ENCODE measurements at regions not wholly inside any gene's neighbourhood (a gene's known extent, or its start where the extent isn't known, plus 50 kb on each side); places are given as distances from the start of the nearest gene placed in this dataset.

DNA sequence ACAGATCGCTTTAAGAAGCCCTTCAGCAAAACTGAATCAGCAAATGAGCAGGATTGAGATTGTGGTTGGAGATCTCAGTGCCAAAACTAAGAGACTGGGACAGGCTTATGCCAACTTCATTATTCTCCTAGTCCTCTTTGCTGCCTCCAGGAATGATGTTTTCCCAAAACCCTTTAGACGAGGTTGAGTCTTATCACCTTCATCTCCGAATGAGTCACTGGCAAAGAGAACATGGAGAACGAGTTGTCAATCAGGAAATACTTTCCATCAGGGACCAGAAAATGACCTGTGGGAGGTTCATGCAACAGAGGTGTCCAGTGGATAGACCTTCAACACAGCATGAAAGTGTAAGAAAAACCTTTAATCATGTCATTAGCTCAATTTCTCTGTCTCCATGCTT is 461.5 kb downstream of the RMST start:
- TF ChIP-seq, protein P1, sequence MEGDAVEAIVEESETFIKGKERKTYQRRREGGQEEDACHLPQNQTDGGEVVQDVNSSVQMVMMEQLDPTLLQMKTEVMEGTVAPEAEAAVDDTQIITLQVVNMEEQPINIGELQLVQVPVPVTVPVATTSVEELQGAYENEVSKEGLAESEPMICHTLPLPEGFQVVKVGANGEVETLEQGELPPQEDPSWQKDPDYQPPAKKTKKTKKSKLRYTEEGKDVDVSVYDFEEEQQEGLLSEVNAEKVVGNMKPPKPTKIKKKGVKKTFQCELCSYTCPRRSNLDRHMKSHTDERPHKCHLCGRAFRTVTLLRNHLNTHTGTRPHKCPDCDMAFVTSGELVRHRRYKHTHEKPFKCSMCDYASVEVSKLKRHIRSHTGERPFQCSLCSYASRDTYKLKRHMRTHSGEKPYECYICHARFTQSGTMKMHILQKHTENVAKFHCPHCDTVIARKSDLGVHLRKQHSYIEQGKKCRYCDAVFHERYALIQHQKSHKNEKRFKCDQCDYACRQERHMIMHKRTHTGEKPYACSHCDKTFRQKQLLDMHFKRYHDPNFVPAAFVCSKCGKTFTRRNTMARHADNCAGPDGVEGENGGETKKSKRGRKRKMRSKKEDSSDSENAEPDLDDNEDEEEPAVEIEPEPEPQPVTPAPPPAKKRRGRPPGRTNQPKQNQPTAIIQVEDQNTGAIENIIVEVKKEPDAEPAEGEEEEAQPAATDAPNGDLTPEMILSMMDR (IDR thresholded peaks at IDR 0.05 in 4 of 5, conservative IDR thresholded peaks at IDR 0.05 in 1 of 5), result no peak
- no peak for TF ChIP-seq POLR2A (IDR thresholded peaks at IDR 0.05)
